ENCODE measurements at regions not wholly inside any gene's neighbourhood (a gene's known extent, or its start where the extent isn't known, plus 50 kb on each side); places are given as distances from the start of the nearest gene placed in this dataset.

- no peak overlapping the region for H3K14ac ChIP-seq (ENCODE audit: insufficient read depth, low read length)
- Mint-ChIP-seq H3K4me3 (no peak overlapping the region), H3K27me3 (ENCODE audit: low read depth) (no peaks in the 10 kb centered on the region), H3K9me3 (no peaks in the 10 kb centered on the region; a peak in 1 of 5 replicates), H3K36me3 (ENCODE audit: insufficient read depth in 1 of 3, low read depth in 3 of 3) (no peaks in the 10 kb centered on the region), H3K4me1 (peaks cover 12 to 15% of the 10 kb centered on the region in 2 experiments), H3K27ac (no peak overlapping the region)
- DNase-seq = no peak
- no peak overlapping the region for H3K23ac ChIP-seq (ENCODE audit: insufficient read length, low read depth, low read length)
- no peak overlapping the region for H2BK20ac ChIP-seq (ENCODE audit: low read depth, low read length, poor library complexity, severe bottlenecking)
- no peak overlapping the region for H4K5ac ChIP-seq (ENCODE audit: insufficient read length, low read depth, low read length)
- no peaks in the 10 kb centered on the region for H3K79me1 ChIP-seq (ENCODE audit: insufficient read depth, low read depth, low read length, poor library complexity, severe bottlenecking)
- H3K9ac ChIP-seq (ENCODE audit: extremely low read depth, insufficient read length, low read length) = no peak overlapping the region
- H3K9me3 ChIP-seq (ENCODE audit: control insufficient read depth, low read depth, low read length) = no peaks in the 10 kb centered on the region
- H3K23me2 ChIP-seq (ENCODE audit: insufficient read length, low read depth, low read length, poor library complexity, severe bottlenecking) = no peaks in the 10 kb centered on the region
- no peak overlapping the region for H2AK5ac ChIP-seq (ENCODE audit: insufficient read length, low read length)
- H3T11ph ChIP-seq (ENCODE audit: low read length) = no peak overlapping the region
- H4K91ac ChIP-seq (ENCODE audit: insufficient read length, low read depth, low read length) = no peak overlapping the region
- H3K4me1 ChIP-seq (ENCODE audit: insufficient read depth, low read length) = no peaks in the 10 kb centered on the region
- no peak overlapping the region for H2BK5ac ChIP-seq (ENCODE audit: insufficient read length, low read length)
- no peak overlapping the region for H4K8ac ChIP-seq (replicated peaks; ENCODE audit: insufficient read length, low read depth, low read length)
- no peak overlapping the region for H2AFZ ChIP-seq (ENCODE audit: low read length)
- no peak overlapping the region for H3K27ac ChIP-seq (ENCODE audit: insufficient read length, low read depth, low read length)
- H3K4me2 ChIP-seq (ENCODE audit: insufficient read depth, insufficient read length, low read length) = no peak overlapping the region
- no peaks in the 10 kb centered on the region for H4K20me1 ChIP-seq (ENCODE audit: control insufficient read depth, insufficient read depth, insufficient read length)
- WGBS (ENCODE audit: extremely low coverage, insufficient read length, low lambda C conversion rate) = no CpG with 5 or more reads among the region's 1 CpG
- no peak for TF ChIP-seq CTCF (conservative IDR thresholded peaks at IDR 0.05)
- H3K4ac ChIP-seq (ENCODE audit: low read depth, low read length) = no peak overlapping the region
- H2BK120ac ChIP-seq (ENCODE audit: low read depth, low read length, poor library complexity, severe bottlenecking) = no peak overlapping the region
- H3K79me2 ChIP-seq (ENCODE audit: insufficient read depth, low read length) = no peaks in the 10 kb centered on the region
- H2BK12ac ChIP-seq (ENCODE audit: insufficient read length, low read depth, low read length) = no peak overlapping the region
- H3K18ac ChIP-seq (ENCODE audit: insufficient read length, low read depth, low read length) = no peak overlapping the region
- H3K27me3 ChIP-seq (ENCODE audit: insufficient read depth, low read length) = no peaks in the 10 kb centered on the region
- no peak overlapping the region for H2BK15ac ChIP-seq (ENCODE audit: low read depth, low read length)
- H3K56ac ChIP-seq (ENCODE audit: insufficient read length, low read depth, low read length) = no peak overlapping the region
Observed at GRCh38 chr10:52659085-52659484, 113.5 kb downstream of the MBL2 start.
